HL-60 (cell line): ENCODE measurements at regions not wholly inside any gene's neighbourhood (a gene's known extent, or its start where the extent isn't known, plus 50 kb on each side); places are given as distances from the start of the nearest gene placed in this dataset.

ENCODE experiments used
- CTCF ChIP-seq: IDR thresholded peaks from one replicate; pipeline ENCODE4 v1.5.1; 2011; ENCODE audit warnings: low read length, control low read depth, inconsistent platforms; ENCODE audit not compliant: insufficient read depth
- POLR2AphosphoS5 ChIP-seq: IDR thresholded peaks from 2 replicates; pipeline ENCODE4 v1.6.1; 2012; ENCODE audit warnings: low read depth
- SPI1 ChIP-seq: IDR thresholded peaks from 2 replicates; pipeline ENCODE4 v1.6.1; 2012; ENCODE audit warnings: low read depth, mild to moderate bottlenecking, borderline replicate concordance

DNA sequence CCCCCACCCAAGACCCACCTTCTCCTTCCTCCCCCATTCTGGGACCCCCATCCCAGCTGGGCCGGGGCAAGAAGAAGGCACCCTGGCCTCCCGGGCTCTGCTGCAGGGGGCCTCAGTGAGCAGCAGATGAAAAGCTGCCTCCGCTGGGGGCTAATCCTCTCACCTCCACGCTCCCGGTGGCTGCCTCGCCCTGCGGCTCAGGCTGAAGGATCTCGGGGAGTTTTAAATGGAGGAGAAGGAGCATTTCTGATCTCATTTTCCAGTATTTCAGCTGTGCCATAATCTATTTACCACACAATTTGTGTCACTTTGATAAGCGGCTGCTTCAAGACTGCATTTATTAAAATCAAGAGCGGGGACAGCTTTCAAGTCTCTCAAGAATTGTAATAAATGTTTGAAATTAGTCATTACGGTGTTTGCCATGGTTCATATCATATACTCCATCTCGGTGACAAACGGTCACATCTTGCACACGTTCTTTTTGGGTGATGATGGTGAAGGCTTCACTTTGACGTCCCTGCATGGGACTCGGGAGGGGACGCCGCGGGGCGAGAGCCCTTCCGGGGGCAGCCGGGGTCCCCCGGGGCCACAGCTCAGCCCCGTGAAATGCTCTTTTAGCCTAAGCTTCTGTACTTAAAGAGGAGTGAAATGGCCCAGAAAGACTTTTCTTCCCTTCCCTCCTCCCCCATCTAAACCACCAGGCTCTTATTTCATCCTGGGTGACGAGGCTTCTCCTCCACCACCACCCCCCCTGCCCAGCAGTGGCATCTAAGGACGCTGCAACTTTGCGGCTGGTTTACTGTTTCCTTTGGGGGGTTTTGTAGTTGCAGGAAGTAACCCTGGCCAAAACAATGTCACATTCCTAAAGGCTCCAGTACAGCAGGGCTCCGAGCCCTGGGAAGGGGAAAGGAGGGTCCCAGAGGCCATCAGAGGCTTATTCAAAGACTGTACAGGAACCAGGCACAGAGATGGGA, 313.1 kb upstream of the TNRC6C start:
- no peak for TF ChIP-seq CTCF
- TF ChIP-seq POLR2AphosphoS5 = no peak
- no peak for TF ChIP-seq SPI1
